ENCODE measurements at regions not wholly inside any gene's neighbourhood (a gene's known extent, or its start where the extent isn't known, plus 50 kb on each side); places are given as distances from the start of the nearest gene placed in this dataset.

DNA sequence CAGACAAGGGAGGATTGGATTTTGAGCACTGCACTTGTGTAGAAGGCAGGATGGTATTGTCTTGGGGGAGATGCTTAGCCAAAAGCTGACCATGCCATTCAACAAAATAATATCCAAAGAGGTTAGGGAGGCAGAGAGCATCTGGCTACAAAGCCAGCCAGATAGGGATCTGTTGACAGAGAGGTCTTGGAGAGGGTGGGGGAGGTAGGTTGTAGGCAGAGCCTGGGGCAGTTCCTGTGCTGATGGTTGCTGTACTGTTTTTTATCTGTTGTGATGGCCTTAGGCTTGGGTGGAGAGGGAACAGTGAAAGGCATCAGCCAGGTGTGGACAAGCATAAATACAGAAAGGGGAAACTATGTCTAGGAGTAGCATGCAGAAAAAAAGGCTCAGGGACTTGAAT lies 100.9 kb downstream of the AQP4 start:
- Histone ChIP-seq H3K27me3 (ENCODE audit: insufficient read depth, low read length) (no peaks in the 10 kb centered on the region), H3K4me3 (ENCODE audit: insufficient read depth, low read length) (no peak overlapping the region), H2AFZ (ENCODE audit: low read length) (no peak overlapping the region), H3K79me2 (ENCODE audit: insufficient read depth, low read length) (no peaks in the 10 kb centered on the region), H3K4me2 (ENCODE audit: insufficient read depth, low read length) (no peak overlapping the region), H3K27ac (ENCODE audit: low read depth, low read length) (no peak overlapping the region), H4K20me1 (ENCODE audit: insufficient read depth, low read length) (no peaks in the 10 kb centered on the region), H3K9me3 (ENCODE audit: low read depth, low read length) (no peaks in the 10 kb centered on the region), H3K36me3 (ENCODE audit: insufficient read depth, low read length) (no peaks in the 10 kb centered on the region), H3K4me1 (ENCODE audit: insufficient read depth, low read length) (no peaks in the 10 kb centered on the region)
- TF ChIP-seq CTCF (IDR thresholded peaks at IDR 0.05; ENCODE audit: extremely low read depth, low read depth, low read length): no peak
- DNase-seq (ENCODE audit: insufficient read length, low spot score, missing footprints): peak; percentile 13

DNA sequence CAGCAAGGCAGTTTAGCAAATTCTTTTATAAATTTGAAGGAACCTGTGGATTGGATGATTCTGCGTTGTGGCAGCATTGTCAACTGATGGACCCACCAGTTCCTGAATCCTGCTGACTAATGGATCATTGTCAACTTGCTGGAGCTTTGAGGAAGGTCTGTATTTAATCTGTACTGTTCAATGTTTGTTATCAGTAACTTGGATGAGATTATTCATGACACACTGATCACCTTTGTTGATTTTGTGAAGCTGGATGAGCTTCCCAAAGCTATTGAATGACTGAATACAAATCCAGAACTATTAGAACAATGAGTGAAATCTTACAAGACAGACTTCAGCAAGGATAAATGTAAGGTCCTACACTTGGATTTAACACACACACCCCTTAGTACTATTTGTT lies 101.3 kb downstream of the AQP4 start:
- Histone ChIP-seq H3K27me3 (ENCODE audit: insufficient read depth, low read length) (no peaks in the 10 kb centered on the region), H3K36me3 (ENCODE audit: insufficient read depth, low read length) (no peaks in the 10 kb centered on the region), H3K9me3 (ENCODE audit: low read depth, low read length) (no peaks in the 10 kb centered on the region), H3K4me1 (ENCODE audit: insufficient read depth, low read length) (no peaks in the 10 kb centered on the region), H2AFZ (ENCODE audit: low read length) (no peak overlapping the region), H3K4me3 (ENCODE audit: insufficient read depth, low read length) (no peak overlapping the region), H4K20me1 (ENCODE audit: insufficient read depth, low read length) (no peaks in the 10 kb centered on the region), H3K4me2 (ENCODE audit: insufficient read depth, low read length) (no peak overlapping the region), H3K79me2 (ENCODE audit: insufficient read depth, low read length) (no peaks in the 10 kb centered on the region), H3K27ac (ENCODE audit: low read depth, low read length) (no peak overlapping the region)
- no peak for DNase-seq (ENCODE audit: insufficient read length, low spot score, missing footprints)
- no peak for TF ChIP-seq CTCF (IDR thresholded peaks at IDR 0.05; ENCODE audit: extremely low read depth, low read depth, low read length)

DNA sequence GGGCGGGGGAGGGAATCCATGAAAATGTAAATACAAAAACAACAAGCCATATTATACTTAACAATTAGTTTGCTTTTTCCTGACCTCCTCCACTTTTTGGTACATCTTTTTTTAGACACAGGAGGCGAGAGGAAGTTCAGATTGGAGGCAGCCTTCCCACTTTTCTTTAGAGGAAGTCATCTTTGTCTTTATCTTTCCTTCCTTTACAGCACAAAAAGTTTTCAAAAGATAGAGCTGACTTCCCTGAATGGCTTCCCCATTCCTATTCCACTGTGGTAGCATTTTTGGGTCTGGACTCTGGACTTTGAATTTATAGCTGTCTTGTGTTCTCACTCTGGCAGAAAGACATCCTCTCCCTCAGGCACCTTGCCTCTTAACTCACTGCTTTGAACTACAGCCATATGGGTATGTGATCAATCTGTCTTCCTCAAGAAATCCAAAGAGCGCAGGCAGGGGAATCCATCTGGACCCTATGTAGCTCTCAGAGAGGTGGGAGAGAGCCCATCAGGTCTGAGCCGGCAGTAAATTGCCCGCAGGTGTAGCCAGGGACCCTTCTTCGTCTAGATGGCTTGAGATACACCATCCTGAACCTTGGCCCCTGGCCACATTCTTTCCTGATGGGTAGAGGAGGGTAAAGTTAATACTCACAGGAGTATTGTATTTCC lies 101.9 kb downstream of the AQP4 start:
- Histone ChIP-seq H3K27me3 (ENCODE audit: insufficient read depth, low read length) (no peaks in the 10 kb centered on the region), H3K4me1 (ENCODE audit: insufficient read depth, low read length) (no peaks in the 10 kb centered on the region), H3K36me3 (ENCODE audit: insufficient read depth, low read length) (no peaks in the 10 kb centered on the region), H3K9me3 (ENCODE audit: low read depth, low read length) (no peaks in the 10 kb centered on the region), H4K20me1 (ENCODE audit: insufficient read depth, low read length) (no peaks in the 10 kb centered on the region), H2AFZ (ENCODE audit: low read length) (no peak overlapping the region), H3K4me3 (ENCODE audit: insufficient read depth, low read length) (no peak overlapping the region), H3K27ac (ENCODE audit: low read depth, low read length) (no peak overlapping the region), H3K79me2 (ENCODE audit: insufficient read depth, low read length) (no peaks in the 10 kb centered on the region), H3K4me2 (ENCODE audit: insufficient read depth, low read length) (no peak overlapping the region)
- DNase-seq (ENCODE audit: insufficient read length, low spot score, missing footprints): no peak
- TF ChIP-seq CTCF (IDR thresholded peaks at IDR 0.05; ENCODE audit: extremely low read depth, low read depth, low read length): no peak

GRCh38 chr18:26757263-26758019 lies 108.1 kb downstream of the AQP4 start:
- Histone ChIP-seq H3K79me2 (ENCODE audit: insufficient read depth, low read length) (no peaks in the 10 kb centered on the region), H3K27me3 (ENCODE audit: insufficient read depth, low read length) (no peaks in the 10 kb centered on the region), H3K27ac (ENCODE audit: low read depth, low read length) (no peak overlapping the region), H3K36me3 (ENCODE audit: insufficient read depth, low read length) (no peaks in the 10 kb centered on the region), H3K9me3 (ENCODE audit: low read depth, low read length) (no peaks in the 10 kb centered on the region), H3K4me1 (ENCODE audit: insufficient read depth, low read length) (no peaks in the 10 kb centered on the region), H3K4me3 (ENCODE audit: insufficient read depth, low read length) (no peak overlapping the region), H4K20me1 (ENCODE audit: insufficient read depth, low read length) (no peaks in the 10 kb centered on the region), H3K4me2 (ENCODE audit: insufficient read depth, low read length) (no peak overlapping the region), H2AFZ (ENCODE audit: low read length) (no peak overlapping the region)
- no peak for TF ChIP-seq CTCF (IDR thresholded peaks at IDR 0.05; ENCODE audit: extremely low read depth, low read depth, low read length)
- DNase-seq (ENCODE audit: insufficient read length, low spot score, missing footprints): no peak

All from osteoblast (primary cell).